Mesodermal cell (in vitro differentiated cells): ENCODE measurements at regions not wholly inside any gene's neighbourhood (a gene's known extent, or its start where the extent isn't known, plus 50 kb on each side); places are given as distances from the start of the nearest gene placed in this dataset.
A peak's percentile ranks its signal among the peaks of the same experiment; 100 is the strongest.

Source experiments
- H3K27ac ChIP-seq: 2 replicates; pipeline ENCODE4 v1.7.0; 2013; ENCODE audit warnings: mild to moderate bottlenecking, low read depth, low read length, moderate library complexity; ENCODE audit not compliant: severe bottlenecking
- H3K36me3 ChIP-seq: 2 replicates; pipeline ENCODE4 v1.7.1; 2013; ENCODE audit warnings: mild to moderate bottlenecking, low read length, moderate library complexity; ENCODE audit not compliant: control insufficient read depth, insufficient read depth
- H3K4me1 ChIP-seq: one replicate; pipeline ENCODE4 v1.7.1; 2013; ENCODE audit warnings: mild to moderate bottlenecking, low read length; ENCODE audit not compliant: insufficient read depth, control insufficient read depth, poor library complexity, severe bottlenecking
- H3K4me3 ChIP-seq: 2 replicates; pipeline ENCODE4 v1.7.0; 2013; ENCODE audit warnings: low read length, control low read depth, mild to moderate bottlenecking; ENCODE audit not compliant: insufficient read depth, poor library complexity, severe bottlenecking; ENCODE audit errors: extremely low read depth
- H3K9me3 ChIP-seq: 2 replicates; pipeline ENCODE4 v1.7.1; 2013; ENCODE audit warnings: mild to moderate bottlenecking, low read length, moderate library complexity; ENCODE audit not compliant: control insufficient read depth
- WGBS, 2 experiments: methylation state at CpG; one replicate each; pipeline ENCODE4 v1.1.5; 2013; ENCODE audit warnings: missing lambda C conversion rate in 2 of 2; ENCODE audit not compliant: insufficient coverage in 2 of 2; 5-methylcytosine and 5-hydroxymethylcytosine counted together

DNA sequence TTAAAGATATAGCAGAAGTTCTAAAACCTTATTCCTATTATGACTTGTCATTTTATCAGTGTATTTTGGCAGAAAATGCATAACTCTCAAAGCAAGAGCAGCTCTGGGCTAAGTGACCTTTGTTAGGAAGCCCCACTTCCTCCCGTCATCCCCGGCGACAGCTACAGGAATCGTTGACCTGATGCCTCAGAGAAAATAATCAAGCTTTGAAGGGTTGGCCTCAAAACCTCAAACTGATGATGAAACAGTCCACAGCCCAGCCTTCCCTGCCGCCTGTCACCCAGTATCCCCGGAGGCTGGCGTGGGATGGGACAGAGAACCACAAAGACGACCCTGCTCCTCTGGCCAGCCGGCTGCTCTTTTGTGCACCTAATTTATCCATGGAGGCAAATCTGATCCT is 65.3 kb downstream of the KCNF1 start:
- 40 to 47% methylated on average over 7 to 8 of the region's 9 CpGs for WGBS, 2 experiments
- H3K4me3 ChIP-seq, result no peak overlapping the region
- H3K9me3 ChIP-seq, result no peaks in the 10 kb centered on the region
- peaks cover 5% of the 10 kb centered on the region for H3K4me1 ChIP-seq
- H3K36me3 ChIP-seq, result no peaks in the 10 kb centered on the region
- peak overlapping the region; percentile 42 for H3K27ac ChIP-seq

DNA sequence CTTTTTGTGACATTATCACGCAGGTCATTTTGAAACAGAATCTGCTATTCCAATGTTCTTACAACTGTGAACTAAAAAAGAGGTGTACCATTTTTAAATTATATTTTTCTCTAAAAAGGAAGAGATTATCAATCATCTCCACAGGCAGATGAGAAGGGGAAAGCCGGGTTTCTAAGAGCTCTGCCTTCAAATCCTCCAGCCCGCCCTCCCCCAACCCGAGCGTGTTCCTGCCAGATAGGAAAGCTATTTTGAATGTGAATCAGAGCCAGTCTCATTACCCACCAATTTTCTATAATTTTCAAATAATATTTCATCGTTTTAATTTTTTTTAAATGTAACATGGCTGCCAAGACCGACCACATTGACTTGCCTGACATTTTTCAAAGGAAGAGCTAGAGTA is 65.9 kb downstream of the KCNF1 start:
- Histone ChIP-seq H3K36me3 (no peaks in the 10 kb centered on the region), H3K9me3 (no peaks in the 10 kb centered on the region), H3K27ac (peak overlapping the region; percentile 42), H3K4me3 (no peak overlapping the region), H3K4me1 (peaks cover 5% of the 10 kb centered on the region)
- WGBS, 2 experiments, result 0 to 19% methylated on average over 1 to 3 of the region's 7 CpGs

- no peaks in the 10 kb centered on the region for H3K36me3 ChIP-seq
Measured at GRCh38 chr2:10978090-10978670, 66.4 kb downstream of the KCNF1 start.

DNA sequence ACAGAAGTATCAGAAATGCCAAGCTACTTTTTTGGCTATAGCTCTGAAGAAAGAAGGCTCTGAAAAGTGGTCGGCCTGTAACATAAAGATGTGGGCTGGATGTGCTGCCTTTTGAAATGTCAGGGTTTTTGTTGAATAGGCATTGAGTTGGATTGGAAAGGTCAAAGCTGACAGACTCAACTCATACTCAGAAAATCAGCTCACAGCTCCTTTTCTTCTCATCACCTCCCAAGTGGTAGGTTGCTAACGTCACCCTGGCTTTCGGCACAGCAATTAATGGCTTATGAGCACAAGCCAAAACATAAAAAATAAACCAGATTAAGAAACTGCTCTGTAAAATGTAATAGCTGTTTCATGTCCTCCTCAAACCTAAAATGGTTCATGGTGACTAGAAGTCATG is 68.3 kb downstream of the KCNF1 start:
- Histone ChIP-seq H3K27ac (no peak overlapping the region), H3K4me1 (peaks cover 5% of the 10 kb centered on the region), H3K36me3 (no peaks in the 10 kb centered on the region), H3K9me3 (no peaks in the 10 kb centered on the region), H3K4me3 (no peak overlapping the region)
- 75% methylated on average over 1 of the region's 3 CpGs; no CpG with 5 or more reads in 1 of the 2 experiments for WGBS, 2 experiments

More at GRCh38 chr2:10978090-10978670, 66.4 kb downstream of the KCNF1 start:
- Histone ChIP-seq H3K4me1 (peaks cover 5% of the 10 kb centered on the region), H3K4me3 (no peak overlapping the region), H3K9me3 (no peaks in the 10 kb centered on the region), H3K27ac (no peak overlapping the region)
- WGBS, 2 experiments, result 82 to 87% methylated on average over 17 to 18 of the region's 22 CpGs

DNA sequence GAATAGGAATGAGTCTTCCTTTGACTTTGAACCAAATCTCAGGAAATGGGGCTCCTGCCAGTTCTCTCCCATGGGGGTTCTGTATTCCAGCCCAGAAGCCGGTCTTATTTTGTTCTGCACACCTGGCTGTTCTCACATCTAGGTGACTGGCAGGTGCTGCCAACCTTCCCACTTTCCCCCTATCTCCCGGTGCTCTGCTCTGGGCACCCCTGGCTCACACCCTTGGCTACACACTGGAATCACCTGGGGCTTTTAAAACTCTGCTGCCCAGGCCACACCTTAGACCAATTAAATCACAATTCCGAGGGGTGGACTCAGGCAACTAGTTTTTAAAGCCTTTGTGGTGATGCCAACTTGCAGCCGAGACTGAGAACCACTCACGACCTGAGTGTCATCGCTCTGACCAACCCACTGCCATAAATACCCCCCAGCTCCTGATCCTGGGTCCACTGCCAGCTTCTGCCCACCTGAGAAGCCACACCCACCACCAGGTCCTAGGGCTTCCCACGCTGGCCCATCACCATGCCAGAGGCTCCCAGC is 69.2 kb downstream of the KCNF1 start:
- 92% methylated on average over 3 to 7 of the region's 7 CpGs for WGBS, 2 experiments
- peaks cover 5% of the 10 kb centered on the region for H3K4me1 ChIP-seq

GRCh38 chr2:10981451-10981850 is 69.7 kb downstream of the KCNF1 start:
- no peak overlapping the region for H3K27ac ChIP-seq
- no peaks in the 10 kb centered on the region for H3K36me3 ChIP-seq
- no peak overlapping the region for H3K4me3 ChIP-seq
- H3K9me3 ChIP-seq, result no peaks in the 10 kb centered on the region
- WGBS, 2 experiments, result 88 to 94% methylated on average over 7 of the region's 7 CpGs
- peaks cover 5% of the 10 kb centered on the region for H3K4me1 ChIP-seq

More for the DNA sequence above, 69.2 kb downstream of the KCNF1 start:
- no peak overlapping the region for H3K4me3 ChIP-seq
- no peak overlapping the region for H3K27ac ChIP-seq
- no peaks in the 10 kb centered on the region for H3K9me3 ChIP-seq
- H3K36me3 ChIP-seq, result no peaks in the 10 kb centered on the region

DNA sequence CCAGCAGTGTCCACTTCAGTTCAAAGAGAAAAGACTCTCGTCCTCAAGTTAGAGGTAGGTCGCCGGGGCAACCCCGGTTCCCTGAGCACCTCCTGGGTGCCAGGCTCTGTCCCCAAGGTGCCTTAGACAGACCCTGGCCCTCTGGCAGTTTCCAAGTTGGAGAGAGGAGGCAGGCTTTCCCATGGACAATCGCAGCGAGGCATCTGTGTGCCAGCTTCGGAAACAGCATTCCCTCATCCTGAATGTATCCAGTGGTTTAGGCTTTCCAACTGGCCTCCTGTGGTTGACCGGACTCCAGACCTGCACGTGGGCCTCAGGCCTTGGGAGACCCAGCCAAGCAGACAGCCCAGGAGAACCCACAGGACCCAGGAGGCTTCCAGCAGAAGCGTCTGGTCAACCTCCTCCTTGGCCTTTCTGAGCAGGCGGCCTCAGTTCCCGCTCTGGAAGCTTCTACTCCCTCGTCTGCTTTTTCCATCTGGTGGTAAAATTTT is 70.3 kb downstream of the KCNF1 start:
- peaks cover 5% of the 10 kb centered on the region for H3K4me1 ChIP-seq
- no peak overlapping the region for H3K27ac ChIP-seq
- WGBS, 2 experiments, result 91 to 94% methylated on average over 9 to 12 of the region's 13 CpGs
- no peak overlapping the region for H3K4me3 ChIP-seq
- no peaks in the 10 kb centered on the region for H3K9me3 ChIP-seq
- H3K36me3 ChIP-seq, result no peaks in the 10 kb centered on the region

- 84 to 90% methylated on average over 16 to 18 of the region's 25 CpGs for WGBS, 2 experiments
Measured at GRCh38 chr2:10982931-10983701, 71.4 kb downstream of the KCNF1 start.

GRCh38 chr2:10983711-10984110 is 72.0 kb downstream of the KCNF1 start:
- no peaks in the 10 kb centered on the region for H3K9me3 ChIP-seq
- no peaks in the 10 kb centered on the region for H3K4me1 ChIP-seq
- 88 to 90% methylated on average over 11 to 12 of the region's 12 CpGs for WGBS, 2 experiments
- H3K4me3 ChIP-seq, result no peak overlapping the region
- no peaks in the 10 kb centered on the region for H3K36me3 ChIP-seq
- no peak overlapping the region for H3K27ac ChIP-seq

More at GRCh38 chr2:10982931-10983701, 71.4 kb downstream of the KCNF1 start:
- Histone ChIP-seq H3K36me3 (no peaks in the 10 kb centered on the region), H3K27ac (no peak overlapping the region), H3K4me1 (peaks cover under 1% of the 10 kb centered on the region), H3K9me3 (no peaks in the 10 kb centered on the region), H3K4me3 (no peak overlapping the region)

- WGBS, 2 experiments, result 85 to 94% methylated on average over 2 to 4 of the region's 6 CpGs
- no peaks in the 10 kb centered on the region for H3K36me3 ChIP-seq
- H3K4me1 ChIP-seq, result no peaks in the 10 kb centered on the region
- H3K27ac ChIP-seq, result no peak overlapping the region
- no peak overlapping the region for H3K4me3 ChIP-seq
- H3K9me3 ChIP-seq, result no peaks in the 10 kb centered on the region
Measured at GRCh38 chr2:10984418-10985135, 72.8 kb downstream of the KCNF1 start.
